ENCODE measurements at regions not wholly inside any gene's neighbourhood (a gene's known extent, or its start where the extent isn't known, plus 50 kb on each side); places are given as distances from the start of the nearest gene placed in this dataset.

DNA sequence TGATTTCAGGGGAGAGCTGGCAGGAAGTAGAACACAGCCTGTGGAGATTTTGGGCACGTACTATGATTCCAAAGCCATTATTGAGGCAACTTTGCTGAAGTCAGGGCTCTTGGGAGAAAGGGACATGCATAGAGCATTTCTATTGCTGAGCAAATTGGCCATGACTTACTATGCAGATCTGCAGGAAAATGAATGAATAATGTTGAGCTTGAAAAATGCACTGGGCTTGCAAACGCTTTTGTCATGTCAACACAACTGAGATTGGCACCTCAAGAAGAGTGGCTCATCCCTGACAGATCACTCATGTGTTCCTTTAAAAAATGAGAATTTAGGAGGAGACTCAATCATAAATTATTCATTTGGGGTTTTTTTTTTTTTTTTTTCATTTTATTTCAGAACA, 230.5 kb downstream of the MBD2 start:
- TF ChIP-seq POLR2A (IDR thresholded peaks at IDR 0.05; ENCODE audit: low read depth, low read length) = no peak
- TF ChIP-seq RFX5 (IDR thresholded peaks at IDR 0.05; ENCODE audit: low read depth, low read length) = no peak
- TF ChIP-seq, protein P1, sequence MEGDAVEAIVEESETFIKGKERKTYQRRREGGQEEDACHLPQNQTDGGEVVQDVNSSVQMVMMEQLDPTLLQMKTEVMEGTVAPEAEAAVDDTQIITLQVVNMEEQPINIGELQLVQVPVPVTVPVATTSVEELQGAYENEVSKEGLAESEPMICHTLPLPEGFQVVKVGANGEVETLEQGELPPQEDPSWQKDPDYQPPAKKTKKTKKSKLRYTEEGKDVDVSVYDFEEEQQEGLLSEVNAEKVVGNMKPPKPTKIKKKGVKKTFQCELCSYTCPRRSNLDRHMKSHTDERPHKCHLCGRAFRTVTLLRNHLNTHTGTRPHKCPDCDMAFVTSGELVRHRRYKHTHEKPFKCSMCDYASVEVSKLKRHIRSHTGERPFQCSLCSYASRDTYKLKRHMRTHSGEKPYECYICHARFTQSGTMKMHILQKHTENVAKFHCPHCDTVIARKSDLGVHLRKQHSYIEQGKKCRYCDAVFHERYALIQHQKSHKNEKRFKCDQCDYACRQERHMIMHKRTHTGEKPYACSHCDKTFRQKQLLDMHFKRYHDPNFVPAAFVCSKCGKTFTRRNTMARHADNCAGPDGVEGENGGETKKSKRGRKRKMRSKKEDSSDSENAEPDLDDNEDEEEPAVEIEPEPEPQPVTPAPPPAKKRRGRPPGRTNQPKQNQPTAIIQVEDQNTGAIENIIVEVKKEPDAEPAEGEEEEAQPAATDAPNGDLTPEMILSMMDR (conservative IDR thresholded peaks at IDR 0.05; ENCODE audit: low read depth, low read length) = no peak
- no peak for TF ChIP-seq MAFK (IDR thresholded peaks at IDR 0.05; ENCODE audit: low read depth, low read length)
- no peak for TF ChIP-seq ELK1 (IDR thresholded peaks at IDR 0.05; ENCODE audit: borderline replicate concordance, low read depth, low read length)
- TF ChIP-seq RAD21 (IDR thresholded peaks at IDR 0.05; ENCODE audit: low read length) = no peak
- no peak for TF ChIP-seq CEBPB (IDR thresholded peaks at IDR 0.05; ENCODE audit: low read depth, low read length)
- no peak for TF ChIP-seq USF2 (IDR thresholded peaks at IDR 0.05; ENCODE audit: low read depth, low read length)

All from IMR-90 (cell line).